GM21619 (cell line): ENCODE measurements at regions not wholly inside any gene's neighbourhood (a gene's known extent, or its start where the extent isn't known, plus 50 kb on each side); places are given as distances from the start of the nearest gene placed in this dataset.

ENCODE experiments used
- ATAC-seq: cut with Tn5 transposase; IDR thresholded peaks from one replicate; pipeline ENCODE4 v1.9.1; 2021; ENCODE audit not compliant: unreplicated experiment

- no peak for ATAC-seq
Observed at GRCh38 chr7:136667584-136667983, 200.9 kb upstream of the CHRM2 start.

- no peak for ATAC-seq
Observed at GRCh38 chr7:136665878-136666509, 202.5 kb upstream of the CHRM2 start.

GRCh38 chr7:136664537-136664936 lies 203.9 kb upstream of the CHRM2 start:
- no peak for ATAC-seq

GRCh38 chr7:136657482-136657921 lies 210.9 kb upstream of the CHRM2 start:
- ATAC-seq, result no peak

- no peak for ATAC-seq
Observed at GRCh38 chr7:136656516-136656915, 211.9 kb upstream of the CHRM2 start.

GRCh38 chr7:136655414-136655813 lies 213.0 kb upstream of the CHRM2 start:
- ATAC-seq, result no peak

GRCh38 chr7:136654406-136654805 lies 214.0 kb upstream of the CHRM2 start:
- no peak for ATAC-seq

- ATAC-seq, result no peak
Observed at GRCh38 chr7:136652635-136653370, 215.6 kb upstream of the CHRM2 start.

- ATAC-seq, result no peak
Observed at GRCh38 chr7:136640977-136641376, 227.5 kb upstream of the CHRM2 start.

GRCh38 chr7:136637813-136638212 lies 230.6 kb upstream of the CHRM2 start:
- no peak for ATAC-seq

GRCh38 chr7:136635751-136636150 lies 232.7 kb upstream of the CHRM2 start:
- no peak for ATAC-seq

GRCh38 chr7:136618818-136619217 lies 249.6 kb upstream of the CHRM2 start:
- ATAC-seq, result no peak

GRCh38 chr7:136617176-136617575 lies 251.3 kb upstream of the CHRM2 start:
- no peak for ATAC-seq

GRCh38 chr7:136605532-136606329 lies 262.7 kb upstream of the CHRM2 start:
- ATAC-seq, result no peak

GRCh38 chr7:136601772-136602171 lies 266.7 kb upstream of the CHRM2 start:
- ATAC-seq, result no peak

- no peak for ATAC-seq
Observed at GRCh38 chr7:136600475-136600874, 268.0 kb upstream of the CHRM2 start.

GRCh38 chr7:136594739-136595144 lies 273.7 kb upstream of the CHRM2 start:
- ATAC-seq, result no peak

GRCh38 chr7:136588216-136588615 lies 280.2 kb upstream of the CHRM2 start:
- no peak for ATAC-seq

- no peak for ATAC-seq
Observed at GRCh38 chr7:136585954-136586670, 282.3 kb upstream of the CHRM2 start.

- ATAC-seq, result no peak
Observed at GRCh38 chr7:136566491-136566890, 302.0 kb upstream of the CHRM2 start.

GRCh38 chr7:136555933-136556332 lies 312.5 kb upstream of the CHRM2 start:
- ATAC-seq, result no peak
